Hepatic stellate cell (primary cell): ENCODE measurements at regions not wholly inside any gene's neighbourhood (a gene's known extent, or its start where the extent isn't known, plus 50 kb on each side); places are given as distances from the start of the nearest gene placed in this dataset.
"Not testable (repeated sequence)": the region's sequence is repeated elsewhere in the genome, so short reads cannot be mapped to it uniquely, and the experiment has no call there.

Source experiments
- DNase-seq: peaks from one replicate; pipeline ENCODE4 v3.0.0; 2011; ENCODE audit warnings: low spot score

DNA sequence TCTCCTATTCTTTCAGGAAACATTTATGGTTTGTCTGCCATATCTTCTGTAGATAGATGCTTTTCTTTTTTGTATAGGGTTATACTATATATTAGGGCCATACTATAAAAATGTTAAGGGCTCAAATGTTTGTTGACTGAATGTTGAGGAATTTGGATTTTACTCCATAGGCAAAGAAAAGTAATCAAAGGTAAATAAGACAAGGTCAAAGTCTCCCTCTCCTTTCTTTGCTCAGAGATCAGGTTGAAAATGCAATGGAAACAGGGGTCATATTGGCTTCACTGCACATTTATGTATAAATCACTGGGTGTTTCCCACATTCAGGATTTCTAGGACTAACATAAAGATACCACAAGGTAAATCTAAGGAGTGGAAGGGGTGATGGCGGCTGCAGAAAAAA, 291.4 kb upstream of the FZD8 start:
- no peak for DNase-seq

DNA sequence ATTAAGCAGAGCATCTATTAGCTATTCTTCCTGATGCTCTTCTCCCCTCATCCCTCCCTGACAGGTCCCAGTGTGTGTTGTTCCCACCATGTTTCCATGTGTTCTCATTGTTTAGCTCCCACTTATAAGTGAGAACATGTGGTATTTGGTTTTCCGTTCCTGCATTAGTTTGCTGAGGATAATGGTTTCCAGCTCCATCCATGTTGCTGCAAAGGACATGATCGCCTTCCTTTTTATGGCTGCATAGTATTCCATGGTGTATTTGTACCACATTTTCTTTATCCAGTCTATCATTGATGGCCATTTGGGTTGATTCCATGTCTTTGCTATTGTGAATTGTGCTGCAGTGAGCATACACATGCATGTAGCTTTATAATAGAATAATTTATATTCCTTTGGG, 287.9 kb upstream of the FZD8 start:
- DNase-seq = not testable (repeated sequence)

DNA sequence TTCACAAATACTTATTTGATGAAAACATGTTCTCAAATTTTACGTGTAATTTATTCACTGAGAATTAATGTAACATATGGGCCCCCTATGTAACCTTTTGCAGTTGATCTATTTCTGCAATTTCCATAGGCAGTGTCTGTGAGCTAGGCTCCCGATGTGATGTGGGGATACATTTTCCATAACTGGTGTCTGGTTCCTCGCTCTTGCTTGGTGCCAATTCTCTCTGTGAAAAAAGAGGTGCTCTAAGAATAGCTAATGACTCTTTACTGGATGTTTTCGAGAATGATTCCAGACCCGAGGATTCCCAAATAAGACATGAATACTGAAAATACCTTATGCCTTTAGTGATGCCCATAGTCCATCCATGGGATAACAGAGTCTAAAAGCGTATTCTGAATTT, 286.7 kb upstream of the FZD8 start:
- DNase-seq = no peak

DNA sequence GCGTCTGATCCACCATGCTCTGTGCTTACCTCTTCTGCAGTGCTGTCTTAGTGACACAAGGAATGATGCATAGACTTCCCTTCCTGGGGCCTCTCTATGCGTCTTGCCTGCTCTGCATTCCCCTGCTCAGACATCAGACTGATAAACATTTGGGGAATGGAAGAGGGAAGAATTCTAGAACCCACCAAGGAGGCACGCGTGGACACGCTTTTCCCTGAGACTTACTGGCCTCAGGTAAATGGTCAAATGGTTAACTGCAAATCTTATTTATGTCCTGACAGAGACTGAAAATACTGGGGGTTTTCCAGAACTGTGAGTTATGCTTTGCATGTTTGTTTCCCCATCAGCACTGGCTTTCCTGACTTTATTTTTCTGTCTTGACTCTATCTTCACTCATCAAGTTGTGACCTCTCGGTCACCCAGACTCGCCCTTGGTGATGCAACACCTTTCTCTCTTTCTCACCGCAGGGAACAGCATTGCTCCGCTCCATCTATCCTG, 285.9 kb upstream of the FZD8 start:
- DNase-seq = no peak

DNA sequence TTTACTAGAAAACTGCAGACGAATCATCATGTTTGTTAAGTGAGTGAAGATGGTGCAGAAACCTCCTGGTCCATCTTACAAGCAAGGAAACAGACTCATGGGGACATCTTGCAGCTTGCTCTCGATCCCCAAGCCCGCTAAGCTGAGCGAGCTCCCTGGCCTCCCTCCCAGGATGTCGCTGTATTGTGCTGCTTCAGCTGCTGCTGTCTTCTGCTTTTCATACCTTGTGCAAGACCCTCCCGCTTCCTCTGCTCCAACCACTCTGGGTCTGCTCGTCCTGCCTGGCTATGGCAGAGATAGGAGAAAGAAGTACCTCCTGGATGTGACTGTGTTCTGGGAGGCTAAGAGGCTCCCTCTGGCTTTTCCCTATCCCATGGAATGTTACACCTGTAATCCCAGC, 285.2 kb upstream of the FZD8 start:
- no peak for DNase-seq

DNA sequence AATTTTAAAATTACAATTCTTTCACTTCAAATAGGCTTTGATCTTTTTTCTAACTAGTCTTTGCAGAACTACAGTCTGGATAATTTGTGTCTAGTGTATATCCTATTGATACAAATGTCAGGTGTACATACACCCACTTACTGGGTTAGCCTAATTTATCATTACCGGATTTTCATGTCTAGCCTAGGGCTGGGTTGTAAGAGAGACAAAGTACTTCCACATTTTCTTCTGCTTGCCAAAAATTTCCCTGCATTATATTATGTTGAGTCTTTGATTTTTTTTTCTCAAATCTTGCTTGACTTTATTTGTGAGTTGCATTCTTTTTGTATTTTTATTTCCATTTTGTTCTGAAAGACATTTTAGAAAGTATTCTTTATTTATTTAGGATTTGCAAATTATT, 284.8 kb upstream of the FZD8 start:
- DNase-seq = no peak

DNA sequence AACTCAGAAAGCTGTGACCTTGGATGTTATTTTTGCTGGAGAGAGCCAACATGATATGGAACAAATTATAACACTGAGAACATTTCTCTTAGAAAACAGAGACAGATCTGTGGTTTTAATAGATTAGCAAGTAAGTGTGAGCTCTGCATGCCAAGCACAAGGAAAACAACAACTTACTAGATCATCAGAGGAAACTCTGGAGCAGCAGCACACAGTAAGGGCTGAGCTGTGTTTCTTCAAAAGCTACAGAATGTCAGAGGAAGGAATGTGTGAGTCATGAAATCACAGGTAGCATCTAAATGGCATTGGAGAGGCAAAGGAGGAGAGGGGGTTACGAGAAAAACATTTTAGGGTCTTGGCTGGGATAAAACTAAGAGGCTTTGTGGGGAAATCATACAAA, 283.4 kb upstream of the FZD8 start:
- no peak for DNase-seq

DNA sequence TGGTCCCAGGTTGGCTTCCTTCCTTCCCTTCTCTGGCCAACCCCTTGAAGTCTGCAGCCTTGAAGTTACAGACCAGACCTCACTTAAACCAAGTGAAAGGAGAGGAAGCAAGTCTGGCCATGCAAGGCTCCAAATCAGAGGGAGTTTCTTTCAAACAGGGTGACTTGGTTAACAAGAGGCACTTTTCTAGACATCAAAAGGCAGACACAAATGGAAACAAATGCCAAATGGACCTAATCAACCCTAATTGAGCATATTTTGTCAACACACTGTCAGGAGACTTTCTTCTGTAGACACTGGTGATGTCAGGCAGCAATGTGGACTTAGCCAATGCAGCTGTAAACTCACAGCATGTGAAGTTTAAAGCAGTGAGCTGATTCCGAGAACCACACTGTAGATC, 282.7 kb upstream of the FZD8 start:
- DNase-seq = no peak

DNA sequence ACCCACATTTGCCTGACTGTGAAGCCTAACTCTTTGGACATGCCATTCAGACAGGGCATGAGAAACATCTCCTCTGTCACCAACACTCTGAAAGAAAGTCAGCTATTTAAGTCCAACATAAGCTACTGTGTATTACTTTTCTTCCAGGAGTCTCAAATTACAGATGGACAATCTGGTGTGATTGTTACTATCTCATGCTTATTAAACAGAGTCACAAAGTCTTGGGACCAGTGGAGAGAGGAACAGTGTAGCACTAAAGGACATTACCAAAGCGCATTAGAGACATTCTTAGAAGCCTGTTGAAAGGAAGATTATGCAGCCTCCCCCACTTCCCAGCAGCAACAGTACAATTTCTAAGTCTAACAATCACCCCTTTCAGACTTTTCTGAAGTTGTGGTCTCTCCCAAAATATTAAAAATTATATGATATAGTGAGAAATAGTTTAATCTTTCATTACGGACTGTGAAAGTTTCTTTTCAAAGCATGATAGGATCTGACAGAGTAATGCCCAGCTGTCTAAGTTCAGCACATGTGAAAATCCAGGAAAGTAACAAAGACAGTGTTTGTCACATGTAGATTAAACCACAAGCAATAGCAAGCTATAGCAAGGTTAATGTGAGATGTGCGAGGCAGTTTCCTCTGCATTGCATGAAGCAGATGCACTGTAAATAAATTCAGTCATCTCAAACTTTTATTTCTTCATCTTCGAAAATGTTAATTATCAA, 280.9 kb upstream of the FZD8 start:
- no peak for DNase-seq

DNA sequence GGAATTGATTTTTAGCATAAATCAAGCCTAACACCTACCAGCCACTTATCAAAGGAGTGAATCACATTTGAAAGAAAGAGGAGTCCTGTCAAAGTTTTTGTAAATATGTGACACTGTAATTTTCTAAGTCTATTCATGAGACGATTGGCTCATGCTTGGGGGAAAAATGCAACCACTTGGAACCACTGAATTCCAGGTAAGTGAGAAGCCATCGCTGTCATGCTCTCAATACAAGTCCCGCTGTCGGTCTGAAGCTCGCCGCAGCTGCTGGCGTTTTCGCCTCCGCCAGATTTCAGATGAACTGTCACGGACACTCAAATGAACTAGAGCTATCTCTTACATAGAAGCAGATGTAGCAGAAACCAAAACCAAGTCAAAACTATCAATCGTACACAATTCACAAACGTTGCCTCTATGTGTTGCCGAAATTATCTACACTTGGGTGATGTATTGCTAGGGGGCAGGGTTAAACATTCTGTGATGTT, 279.8 kb upstream of the FZD8 start:
- DNase-seq = no peak

DNA sequence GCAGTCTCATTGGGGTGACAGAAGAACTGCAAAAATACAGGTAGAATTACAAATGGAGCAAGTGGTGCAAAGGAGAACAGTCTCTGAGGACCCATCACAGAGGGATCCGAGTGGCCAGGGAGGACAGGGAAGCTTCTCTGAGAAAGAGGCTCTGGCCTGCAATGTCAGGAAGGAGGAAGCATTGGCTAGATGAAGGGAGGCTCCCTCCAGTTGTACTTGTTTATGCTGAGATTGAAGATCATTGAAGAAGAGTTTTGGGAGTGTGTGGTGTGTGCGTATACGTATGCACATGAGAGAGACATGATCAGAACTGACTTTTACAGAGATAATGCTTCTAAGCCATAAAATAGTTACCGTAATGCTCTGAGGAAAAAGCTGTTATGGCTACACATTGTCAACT, 274.7 kb upstream of the FZD8 start:
- no peak for DNase-seq

DNA sequence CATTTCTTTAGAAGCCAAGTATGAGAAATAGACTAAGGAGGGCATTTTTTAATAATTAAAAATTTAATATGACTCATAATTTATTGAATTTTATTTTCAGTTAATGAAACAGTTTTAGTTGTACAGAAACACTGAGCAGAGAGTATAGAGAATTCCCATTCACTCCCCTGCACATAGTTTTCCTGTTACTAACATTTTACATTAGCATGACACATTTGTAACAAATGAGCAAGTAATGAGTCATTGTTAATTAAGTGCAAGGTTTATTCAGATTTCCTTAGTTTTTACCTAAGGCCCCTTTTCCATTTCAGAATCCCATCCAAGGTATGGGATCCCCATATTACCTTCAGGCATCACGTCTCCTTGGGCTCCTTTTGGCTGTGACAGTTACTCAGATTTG, 271.5 kb upstream of the FZD8 start:
- no peak for DNase-seq

DNA sequence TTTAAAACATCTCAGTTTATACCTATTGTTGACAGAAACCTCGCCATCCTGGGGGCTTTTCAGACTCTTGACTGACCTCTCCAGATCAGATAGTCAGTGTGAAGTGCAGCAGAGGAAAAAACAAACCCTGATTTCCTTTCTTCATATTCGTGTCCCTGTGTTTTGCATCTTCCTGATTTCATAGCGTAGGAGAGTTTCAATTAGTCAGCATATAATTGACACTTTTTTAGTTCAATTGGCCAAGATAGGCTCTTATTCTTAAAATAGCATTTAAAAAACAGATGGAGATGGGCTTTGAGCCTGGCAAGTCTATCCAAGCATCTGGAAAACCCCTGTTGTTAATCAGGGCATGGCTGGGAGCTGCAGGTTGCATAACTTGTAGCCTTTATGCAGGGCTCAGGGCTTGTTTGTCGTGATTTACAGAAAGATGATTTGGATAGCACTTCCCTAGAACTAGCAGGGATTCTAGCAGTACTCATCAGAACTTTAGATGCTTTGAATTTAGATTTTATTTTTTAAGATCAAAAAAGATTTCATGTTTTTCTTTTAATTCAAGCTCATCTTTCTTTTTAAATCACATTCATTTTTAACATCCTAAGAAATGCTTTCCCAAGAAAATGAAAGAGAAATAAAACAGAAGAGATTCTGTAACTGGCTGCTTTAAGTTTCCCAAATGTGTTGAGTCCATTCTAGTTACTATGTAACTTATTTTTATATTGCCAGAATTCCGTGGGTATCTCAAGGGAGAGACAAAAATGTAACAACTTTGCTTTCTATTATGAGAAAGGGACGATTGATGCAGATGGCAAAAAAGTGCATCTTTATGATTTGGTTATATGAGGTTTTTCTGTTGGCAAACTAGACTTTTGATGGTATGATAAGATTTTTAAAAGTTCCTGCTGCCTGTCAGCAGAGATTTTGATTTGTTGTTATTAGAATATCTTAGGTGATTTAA, 270.8 kb upstream of the FZD8 start:
- no peak for DNase-seq

DNA sequence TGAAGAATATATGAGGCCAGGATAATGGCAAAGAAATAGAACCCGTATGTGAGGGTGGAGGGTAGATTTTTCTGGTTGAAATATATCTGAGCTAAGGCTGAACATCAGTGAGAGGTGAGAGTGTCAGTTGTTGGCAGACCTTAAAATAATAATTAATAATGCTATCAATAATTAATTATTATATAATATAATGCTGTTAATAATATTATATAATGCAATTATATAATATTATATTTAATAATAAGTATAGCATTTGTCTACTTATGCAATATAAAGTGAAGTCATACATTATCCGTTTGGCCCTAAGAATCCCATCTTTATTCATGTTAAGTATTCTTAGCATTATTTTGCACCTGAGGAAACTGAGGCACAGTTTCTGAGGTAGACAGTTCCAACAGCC, 269.9 kb upstream of the FZD8 start:
- no peak for DNase-seq

DNA sequence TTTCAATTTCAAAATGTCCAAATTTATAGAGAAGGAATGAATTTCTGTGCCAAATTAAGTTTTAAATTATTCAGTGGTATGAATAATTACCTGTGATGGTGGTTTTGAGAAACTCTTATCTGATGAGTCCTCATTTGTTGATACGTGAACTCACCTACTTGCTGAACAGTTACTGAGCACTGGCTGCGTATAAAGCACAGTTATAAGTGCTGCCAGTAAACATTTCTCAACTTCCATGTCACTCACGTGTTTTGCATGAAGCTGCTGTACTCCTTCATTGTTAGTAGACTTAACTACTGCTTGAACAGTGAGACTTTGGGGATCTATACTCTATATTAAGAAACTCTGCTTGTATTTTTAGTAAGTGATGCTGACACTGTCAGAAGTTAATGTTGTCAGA, 269.1 kb upstream of the FZD8 start:
- no peak for DNase-seq

DNA sequence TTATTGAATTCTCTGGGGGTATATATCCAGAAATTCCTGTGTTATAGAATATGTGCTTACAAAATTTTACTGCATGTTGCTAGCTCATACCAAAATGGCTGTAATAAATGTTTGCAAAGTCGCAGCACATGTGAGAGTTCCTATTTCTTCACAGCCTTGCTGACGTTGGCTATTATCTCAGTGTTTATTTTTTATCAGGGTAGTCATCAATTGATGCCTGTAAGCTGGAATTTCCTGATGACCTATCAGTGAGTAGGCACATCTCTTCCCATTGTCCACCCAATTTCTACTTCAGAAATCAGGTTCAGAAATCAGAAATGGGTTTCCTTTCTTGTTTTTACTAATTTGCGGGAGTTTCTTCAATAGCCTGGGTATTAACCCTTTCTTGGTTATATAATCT, 268.1 kb upstream of the FZD8 start:
- peak; percentile 41 for DNase-seq

DNA sequence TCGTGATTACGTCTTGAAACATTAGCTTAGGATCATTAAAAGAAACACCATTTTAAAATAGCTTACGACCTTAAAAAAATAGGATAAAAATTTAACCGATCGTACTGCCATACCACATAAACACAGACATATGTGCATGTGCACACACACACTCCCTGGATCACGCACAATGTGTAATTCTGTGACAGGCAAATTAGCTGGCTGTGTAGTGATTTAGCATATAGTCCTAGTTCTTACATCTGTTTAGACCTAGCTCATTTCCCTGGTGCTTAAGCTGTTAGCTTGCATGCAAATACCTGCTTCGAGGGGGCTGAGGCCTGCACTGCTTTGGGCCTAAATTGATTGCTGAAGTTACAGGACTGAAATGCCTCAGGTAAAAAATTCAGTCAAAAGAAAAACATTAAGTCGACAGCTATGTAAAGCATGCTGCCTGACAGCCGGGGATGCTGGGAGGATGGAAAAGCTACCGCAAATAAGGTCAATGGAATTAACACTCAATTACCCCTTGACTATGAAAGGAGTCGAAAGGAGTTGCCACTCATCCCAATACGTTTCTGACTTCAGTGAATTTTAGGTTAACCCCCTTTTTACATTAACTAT, 267.1 kb upstream of the FZD8 start:
- no peak for DNase-seq

DNA sequence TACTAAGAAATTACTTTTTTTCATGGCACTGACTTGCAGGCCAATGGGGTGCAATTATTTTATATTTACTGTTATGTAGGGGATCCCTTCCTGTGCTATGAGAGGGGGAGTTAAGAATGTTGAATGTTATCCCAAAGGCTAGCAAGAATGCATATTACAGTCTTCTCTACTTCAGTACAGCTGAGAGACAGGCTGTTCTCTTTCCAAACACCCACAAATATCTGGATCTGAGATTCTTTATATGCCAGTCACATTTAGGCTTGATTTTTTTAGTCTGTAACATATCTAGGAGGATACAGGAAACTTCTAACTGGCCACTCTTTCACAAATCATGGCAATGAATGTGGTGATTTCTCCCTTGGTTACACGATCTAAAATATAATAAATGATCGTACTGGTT, 266.4 kb upstream of the FZD8 start:
- no peak for DNase-seq

DNA sequence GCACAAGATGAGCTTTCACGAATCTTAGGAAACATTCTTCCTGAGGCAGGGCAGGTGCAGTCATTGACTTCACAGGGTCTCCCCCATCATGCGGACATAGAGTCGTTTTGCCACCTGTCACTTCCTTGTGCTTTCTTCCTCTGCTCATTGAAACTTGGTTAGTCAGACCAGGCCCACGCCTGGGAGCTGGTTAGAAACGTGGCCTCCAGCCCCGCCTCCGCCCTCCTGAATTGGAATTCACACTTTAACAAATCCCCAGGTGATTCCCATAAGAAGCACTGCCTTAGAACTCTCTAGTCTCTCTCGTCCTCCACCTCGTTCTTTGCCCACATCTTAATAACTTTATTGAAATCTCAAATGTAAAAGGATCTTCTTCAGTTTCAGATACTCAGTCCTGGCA, 265.5 kb upstream of the FZD8 start:
- DNase-seq = no peak

DNA sequence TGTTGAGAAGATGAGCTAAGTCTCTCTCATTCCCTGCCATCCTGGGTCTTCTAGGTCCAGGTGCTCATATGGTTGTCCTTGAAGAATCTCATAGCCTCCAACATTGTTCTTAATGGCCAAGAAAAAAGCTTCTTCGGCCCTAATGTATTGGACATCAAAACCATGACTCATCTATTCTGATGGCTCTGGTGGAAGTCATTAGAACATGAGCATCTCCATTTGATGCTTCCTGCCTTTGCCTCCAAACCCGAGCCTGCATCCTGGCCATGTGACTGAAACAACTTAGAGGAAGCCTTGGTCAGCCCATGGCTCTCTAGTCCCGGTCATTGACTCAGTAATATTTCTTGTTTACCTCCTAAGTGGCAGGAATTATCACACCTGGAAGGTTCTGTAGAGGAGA, 264.1 kb upstream of the FZD8 start:
- no peak for DNase-seq

DNA sequence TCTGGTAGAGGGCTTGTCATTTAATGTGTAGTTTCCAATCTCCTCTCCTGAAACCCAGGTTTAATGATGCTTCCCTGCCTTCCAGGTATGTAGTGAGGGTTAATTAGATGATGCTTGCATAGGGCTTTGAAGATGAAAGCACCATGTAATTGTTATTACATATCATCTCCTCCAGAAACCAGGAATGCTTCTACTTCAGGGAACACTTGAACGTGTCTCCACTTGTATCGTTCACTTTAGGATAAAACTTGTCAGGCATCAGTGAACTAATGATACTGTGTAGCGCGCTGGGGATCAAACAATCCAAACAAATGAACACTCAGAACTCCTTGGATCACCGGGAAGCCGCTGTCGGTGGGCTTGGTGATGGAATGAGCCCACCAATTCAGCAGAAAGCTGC, 260.9 kb upstream of the FZD8 start:
- DNase-seq = no peak

DNA sequence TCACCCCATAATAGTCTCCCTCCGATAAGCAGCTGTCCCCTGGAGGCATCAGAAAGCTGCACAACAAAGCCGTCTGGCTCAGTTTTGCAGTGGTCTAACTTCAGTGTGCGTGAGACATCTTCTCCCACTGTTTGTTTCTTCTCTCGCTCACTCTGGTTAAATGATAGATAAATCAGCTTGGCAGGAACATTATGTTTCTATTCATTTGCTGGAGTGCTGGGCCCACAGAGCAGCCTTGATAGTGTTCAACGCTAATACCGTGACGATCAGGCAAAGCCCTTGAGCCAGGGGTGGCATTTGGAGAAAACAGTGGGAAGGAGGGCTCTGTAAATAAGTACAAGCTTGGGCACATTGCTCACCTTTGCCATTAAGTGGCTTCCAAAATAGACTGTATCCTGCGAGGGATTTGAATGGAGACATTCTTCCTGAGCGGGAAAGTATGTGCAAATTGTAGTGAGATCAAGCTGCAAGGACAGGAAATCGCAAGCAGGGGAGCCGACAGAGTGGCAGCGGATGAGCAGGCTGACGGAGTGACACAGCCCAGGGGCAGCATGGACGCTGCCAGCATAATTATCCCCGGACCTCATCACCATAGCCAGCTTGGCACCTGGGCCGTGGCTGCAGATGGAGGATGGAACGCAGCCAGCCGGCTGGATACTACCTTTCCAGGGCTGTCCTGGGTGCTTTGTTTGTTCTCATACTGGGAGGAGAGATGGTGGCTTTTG, 256.8 kb upstream of the FZD8 start:
- no peak for DNase-seq
